Fibroblast of lung (primary cell): ENCODE measurements at regions not wholly inside any gene's neighbourhood (a gene's known extent, or its start where the extent isn't known, plus 50 kb on each side); places are given as distances from the start of the nearest gene placed in this dataset.

Experiments used
- DNase-seq, 2 donors: peaks; one replicate each; pipeline versions ENCODE4 v3.0.0 to v3.0.0-alpha.2; 2010; ENCODE audit warnings: low read depth in 2 of 2
- H2AFZ ChIP-seq: 2 replicates; pipeline ENCODE4 v1.5.1; 2012; ENCODE audit warnings: low read length, control low read depth, inconsistent platforms
- H3K27ac ChIP-seq: 2 replicates; pipeline ENCODE4 v1.5.1; 2011; ENCODE audit warnings: low read length, control low read depth; ENCODE audit not compliant: insufficient read depth
- H3K27me3 ChIP-seq: 2 replicates; pipeline ENCODE4 v1.5.1; 2011; ENCODE audit warnings: mild to moderate bottlenecking, low read length; ENCODE audit not compliant: control insufficient read depth, insufficient read depth
- H3K36me3 ChIP-seq: 2 replicates; pipeline ENCODE4 v1.5.1; 2011; ENCODE audit warnings: low read length; ENCODE audit not compliant: control insufficient read depth, insufficient read depth
- H3K4me1 ChIP-seq: 2 replicates; pipeline ENCODE4 v1.5.1; 2011; ENCODE audit warnings: low read length; ENCODE audit not compliant: control insufficient read depth, insufficient read depth; ENCODE audit errors: extremely low read depth
- H3K4me2 ChIP-seq: 2 replicates; pipeline ENCODE4 v1.5.1; 2011; ENCODE audit warnings: low read length, control low read depth; ENCODE audit not compliant: insufficient read depth; ENCODE audit errors: extremely low read depth
- H3K4me3 ChIP-seq, 4 experiments: fragments of 200-600 bp in 1 of 4; sonication (generic) in 1 of 4; replicated peaks in 1 of 4; 2 replicates each; pipeline ENCODE4 v1.5.1; 2011 to 2016; ENCODE audit warnings: low read length in 4 of 4, low read depth in 3 of 4, mild to moderate bottlenecking in 3 of 4, control low read depth in 2 of 4, inconsistent platforms in 1 of 4, mixed read lengths in 1 of 4; ENCODE audit not compliant: insufficient read depth in 1 of 4; ENCODE audit errors: control extremely low read depth in 1 of 4
- H3K79me2 ChIP-seq: 2 replicates; pipeline ENCODE4 v1.5.1; 2012; ENCODE audit warnings: mild to moderate bottlenecking, low read length, inconsistent platforms; ENCODE audit not compliant: control insufficient read depth, insufficient read depth
- H3K9ac ChIP-seq: 2 replicates; pipeline ENCODE4 v1.5.1; 2011; ENCODE audit warnings: mild to moderate bottlenecking, low read length, control low read depth; ENCODE audit not compliant: insufficient read depth
- H3K9me3 ChIP-seq: 2 replicates; pipeline ENCODE4 v1.5.1; 2012; ENCODE audit warnings: low read depth, low read length; ENCODE audit not compliant: control insufficient read depth, insufficient read depth
- H4K20me1 ChIP-seq: 2 replicates; pipeline ENCODE4 v1.5.1; 2011; ENCODE audit warnings: low read length; ENCODE audit not compliant: control insufficient read depth, insufficient read depth; ENCODE audit errors: extremely low read depth
- CTCF ChIP-seq, 2 donors: IDR thresholded peaks in 1 of 2; conservative IDR thresholded peaks in 1 of 2; 1 replicate in 1 of 2; 2 replicates in 1 of 2; pipeline ENCODE4 v1.5.1; 2011 to 2012; ENCODE audit warnings: low read length in 2 of 2, control low read depth in 1 of 2, inconsistent platforms in 1 of 2, low read depth in 1 of 2, mild to moderate bottlenecking in 1 of 2
- EZH2 ChIP-seq: IDR thresholded peaks from 2 replicates; pipeline ENCODE4 v1.5.1; 2012; ENCODE audit warnings: low read length, control low read depth, mild to moderate bottlenecking; ENCODE audit errors: missing control alignments

- no peak overlapping the region for H3K4me2 ChIP-seq
- H4K20me1 ChIP-seq: no peaks in the 10 kb centered on the region
- H3K9ac ChIP-seq: no peak overlapping the region
- no peaks in the 10 kb centered on the region for H3K9me3 ChIP-seq
- DNase-seq: no peak
- H3K27me3 ChIP-seq: no peaks in the 10 kb centered on the region
- H3K27ac ChIP-seq: no peak overlapping the region
- TF ChIP-seq EZH2: no peak
- no peak for TF ChIP-seq CTCF (conservative IDR thresholded peaks at IDR 0.05 in 1 of 2, IDR thresholded peaks at IDR 0.05 in 1 of 2; ENCODE audit: low read depth in 1 of 2, low read length in 2 of 2)
- H3K36me3 ChIP-seq: no peaks in the 10 kb centered on the region
- no peak overlapping the region for H3K4me3 ChIP-seq
- no peaks in the 10 kb centered on the region for H3K79me2 ChIP-seq
- H3K4me1 ChIP-seq: no peaks in the 10 kb centered on the region
- no peak overlapping the region for H2AFZ ChIP-seq
Measured at GRCh38 chrX:140167551-140167950, 202.2 kb upstream of the CXorf66 start.

- TF ChIP-seq CTCF (conservative IDR thresholded peaks at IDR 0.05 in 1 of 2, IDR thresholded peaks at IDR 0.05 in 1 of 2; ENCODE audit: low read depth in 1 of 2, low read length in 2 of 2) (no peak), EZH2 (no peak)
- no peaks in the 10 kb centered on the region for H3K79me2 ChIP-seq
- H2AFZ ChIP-seq: no peak overlapping the region
- H3K27ac ChIP-seq: no peak overlapping the region
- H3K4me2 ChIP-seq: no peak overlapping the region
- no peak for DNase-seq
- H3K36me3 ChIP-seq: no peaks in the 10 kb centered on the region
- H3K9me3 ChIP-seq: no peaks in the 10 kb centered on the region
- no peak overlapping the region for H3K9ac ChIP-seq
- H3K27me3 ChIP-seq: no peaks in the 10 kb centered on the region
- no peaks in the 10 kb centered on the region for H4K20me1 ChIP-seq
- no peaks in the 10 kb centered on the region for H3K4me1 ChIP-seq
- H3K4me3 ChIP-seq: no peak overlapping the region
Measured at GRCh38 chrX:140165849-140166248, 200.5 kb upstream of the CXorf66 start.

- no peak overlapping the region for H3K9ac ChIP-seq
- no peak overlapping the region for H3K27ac ChIP-seq
- no peak overlapping the region for H2AFZ ChIP-seq
- H3K4me1 ChIP-seq: no peaks in the 10 kb centered on the region
- H3K4me3 ChIP-seq: no peak overlapping the region
- H3K4me2 ChIP-seq: no peak overlapping the region
- TF ChIP-seq CTCF (conservative IDR thresholded peaks at IDR 0.05 in 1 of 2, IDR thresholded peaks at IDR 0.05 in 1 of 2; ENCODE audit: low read depth in 1 of 2, low read length in 2 of 2): no peak
- no peak for TF ChIP-seq EZH2
- H3K9me3 ChIP-seq: no peaks in the 10 kb centered on the region
- no peaks in the 10 kb centered on the region for H3K79me2 ChIP-seq
- H3K27me3 ChIP-seq: no peaks in the 10 kb centered on the region
- DNase-seq: no peak
- no peaks in the 10 kb centered on the region for H4K20me1 ChIP-seq
- H3K36me3 ChIP-seq: no peaks in the 10 kb centered on the region
Measured at GRCh38 chrX:140164391-140164790, 199.1 kb upstream of the CXorf66 start.
